ENCODE measurements at regions not wholly inside any gene's neighbourhood (a gene's known extent, or its start where the extent isn't known, plus 50 kb on each side); places are given as distances from the start of the nearest gene placed in this dataset.
"Not testable (repeated sequence)": the region's sequence is repeated elsewhere in the genome, so short reads cannot be mapped to it uniquely, and the experiment has no call there.

GRCh38 chr3:197417441-197417840, 119.0 kb upstream of the DLG1 start:
- no peak for DNase-seq (ENCODE audit: extremely low spot score, unreplicated experiment)
- Mint-ChIP-seq H3K27ac (no peak overlapping the region), H3K36me3 (no peaks in the 10 kb centered on the region), H3K27me3 (peaks cover 12% of the 10 kb centered on the region), H3K4me1 (ENCODE audit: unreplicated experiment) (no peaks in the 10 kb centered on the region), H3K4me3 (no peak overlapping the region), H3K9me3 (no peaks in the 10 kb centered on the region)
- TF ChIP-seq CTCF (conservative IDR thresholded peaks at IDR 0.05), result no peak

GRCh38 chr3:197411899-197412298, 113.5 kb upstream of the DLG1 start:
- H3K36me3 Mint-ChIP-seq; H3K9me3 Mint-ChIP-seq; DNase-seq (ENCODE audit: extremely low spot score, unreplicated experiment); H3K27ac Mint-ChIP-seq; H3K4me3 Mint-ChIP-seq; H3K27me3 Mint-ChIP-seq: not testable (repeated sequence)
- peaks cover 12% of the 10 kb centered on the region for H3K4me1 Mint-ChIP-seq (ENCODE audit: unreplicated experiment)

DNA sequence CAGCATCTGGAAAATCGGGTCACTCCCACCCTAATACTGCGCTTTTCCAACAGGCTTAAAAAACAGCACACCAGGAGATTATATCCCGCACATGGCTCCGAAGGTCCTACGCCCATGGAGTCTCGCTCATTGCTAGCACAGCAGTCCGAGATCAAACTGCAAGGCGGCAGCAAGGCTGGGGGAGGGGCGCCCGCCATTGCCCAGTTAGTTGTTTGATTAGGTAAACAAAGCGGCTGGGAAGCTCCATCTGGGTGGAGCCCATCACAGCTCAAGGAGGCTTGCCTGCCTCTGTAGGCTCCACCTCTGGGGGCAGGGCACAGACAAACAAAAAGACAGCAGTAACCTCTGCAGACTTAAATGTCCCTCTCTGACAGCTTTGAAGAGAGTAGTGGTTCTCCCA, 111.8 kb upstream of the DLG1 start:
- H3K9me3 Mint-ChIP-seq; H3K27me3 Mint-ChIP-seq; H3K36me3 Mint-ChIP-seq; H3K27ac Mint-ChIP-seq; H3K4me3 Mint-ChIP-seq; DNase-seq (ENCODE audit: extremely low spot score, unreplicated experiment): not testable (repeated sequence)
- peaks cover 18% of the 10 kb centered on the region for H3K4me1 Mint-ChIP-seq (ENCODE audit: unreplicated experiment)

GRCh38 chr3:197408177-197408957, 110.0 kb upstream of the DLG1 start:
- H3K4me3 Mint-ChIP-seq, result peak overlapping the region; percentile 25

DNA sequence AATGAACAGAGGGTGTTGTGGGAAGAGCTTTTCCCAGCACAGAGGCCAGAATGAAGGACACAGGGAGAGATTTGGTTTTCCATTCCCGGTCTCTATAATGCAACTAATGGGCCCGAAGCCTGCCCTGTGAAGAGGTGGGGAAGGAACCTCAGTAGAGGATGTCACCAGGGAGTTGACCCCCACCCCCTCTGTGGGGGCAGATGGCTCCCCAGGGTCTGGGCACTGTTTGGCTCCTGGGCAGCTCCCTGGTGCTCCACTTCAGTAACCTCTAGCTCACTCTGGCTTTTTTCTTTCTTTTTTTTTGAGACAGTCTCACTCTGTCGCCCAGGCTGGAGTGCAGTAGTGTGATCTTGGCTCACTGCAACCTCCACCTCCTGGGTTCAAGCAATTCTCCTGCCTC, 109.1 kb upstream of the DLG1 start:
- Mint-ChIP-seq H3K9me3 (no peaks in the 10 kb centered on the region), H3K4me3 (no peak overlapping the region), H3K36me3 (no peaks in the 10 kb centered on the region), H3K27me3 (peaks cover 2% of the 10 kb centered on the region), H3K4me1 (ENCODE audit: unreplicated experiment) (peaks cover 22% of the 10 kb centered on the region), H3K27ac (no peak overlapping the region)
- TF ChIP-seq CTCF (conservative IDR thresholded peaks at IDR 0.05), result no peak
- no peak for DNase-seq (ENCODE audit: extremely low spot score, unreplicated experiment)

More at GRCh38 chr3:197408177-197408957, 110.0 kb upstream of the DLG1 start:
- Mint-ChIP-seq H3K27ac (no peak overlapping the region), H3K9me3 (no peaks in the 10 kb centered on the region), H3K36me3 (no peaks in the 10 kb centered on the region), H3K27me3 (peaks cover 5% of the 10 kb centered on the region), H3K4me1 (ENCODE audit: unreplicated experiment) (peaks cover 22% of the 10 kb centered on the region)
- TF ChIP-seq CTCF (conservative IDR thresholded peaks at IDR 0.05), result no peak
- no peak for DNase-seq (ENCODE audit: extremely low spot score, unreplicated experiment)

DNA sequence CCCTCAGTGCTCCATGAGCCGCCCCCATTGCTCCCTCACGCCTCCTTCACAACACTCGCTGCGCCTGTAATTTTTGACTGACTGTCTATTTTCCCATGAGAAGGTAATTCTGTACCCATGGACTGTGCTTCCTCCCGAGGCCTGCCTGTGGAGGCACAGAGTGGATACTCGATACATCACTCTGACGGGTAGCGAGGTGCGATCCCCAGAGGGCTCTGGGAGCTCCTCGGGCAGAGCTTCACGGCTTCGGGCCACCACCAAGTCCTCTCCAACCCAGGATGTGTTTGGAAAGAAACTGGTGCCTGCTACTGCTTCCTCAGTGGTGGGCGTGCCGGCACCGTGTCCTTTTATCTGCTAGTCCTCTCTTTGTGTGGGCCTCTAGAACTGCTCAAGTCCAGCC, 108.6 kb upstream of the DLG1 start:
- Mint-ChIP-seq H3K27ac (no peak overlapping the region), H3K4me1 (ENCODE audit: unreplicated experiment) (peaks cover 22% of the 10 kb centered on the region), H3K9me3 (no peaks in the 10 kb centered on the region), H3K36me3 (no peaks in the 10 kb centered on the region), H3K27me3 (no peaks in the 10 kb centered on the region), H3K4me3 (no peak overlapping the region)
- TF ChIP-seq CTCF (conservative IDR thresholded peaks at IDR 0.05), result no peak
- no peak for DNase-seq (ENCODE audit: extremely low spot score, unreplicated experiment)
